Activated gamma-delta T cell (primary cell): ENCODE measurements at regions not wholly inside any gene's neighbourhood (a gene's known extent, or its start where the extent isn't known, plus 50 kb on each side); places are given as distances from the start of the nearest gene placed in this dataset.
"Not testable (repeated sequence)": the region's sequence is repeated elsewhere in the genome, so short reads cannot be mapped to it uniquely, and the experiment has no call there.

Experiments
- DNase-seq: peaks from one replicate; lab custom pipeline; 2025; lab: John Stamatoyannopoulos, UW

DNA sequence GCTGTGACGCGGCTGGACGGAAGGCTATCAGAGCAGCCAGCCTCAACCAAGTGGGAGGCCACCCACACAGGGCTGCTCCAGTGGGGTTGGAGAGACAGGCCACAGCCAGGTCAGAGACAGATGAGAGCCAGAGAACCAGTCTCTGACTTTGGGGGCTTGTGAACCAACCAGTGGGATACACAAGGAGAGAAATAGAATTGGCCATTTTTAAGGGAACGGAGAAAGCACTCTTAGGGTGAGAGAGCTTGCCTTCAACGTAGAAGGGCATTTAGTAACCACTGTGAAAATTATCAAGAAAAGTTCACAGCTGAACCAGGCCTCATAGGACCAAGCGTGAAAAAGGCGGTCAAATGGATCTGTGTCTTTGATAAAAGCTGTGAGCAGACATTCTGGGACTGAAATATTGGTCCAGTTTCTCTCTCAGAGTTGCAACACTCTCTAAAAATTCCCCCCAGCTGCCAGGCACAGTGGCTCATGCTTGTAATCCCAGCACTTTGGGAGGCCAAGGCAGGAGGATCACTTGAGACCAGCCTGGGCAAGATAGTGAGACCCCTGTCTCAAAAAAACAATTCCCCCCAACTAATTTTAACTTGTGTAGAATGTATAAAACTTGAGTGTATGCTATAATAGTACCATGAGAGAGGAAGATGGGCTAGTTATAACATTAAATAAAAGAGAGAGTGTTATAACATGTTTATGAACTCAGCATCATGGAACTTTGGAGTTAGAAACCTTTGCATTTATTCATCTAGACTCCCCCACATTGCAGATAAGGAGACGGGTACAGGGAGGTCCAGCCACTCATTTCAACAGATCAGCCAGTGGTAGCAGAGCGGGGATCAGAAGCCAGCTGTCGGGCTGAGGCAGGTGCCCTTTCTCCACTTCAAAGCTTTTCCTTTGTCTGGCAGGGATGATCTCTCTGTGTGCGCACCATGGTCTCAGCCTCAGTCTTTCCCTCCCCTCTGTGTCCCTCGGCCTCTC lies 132.2 kb downstream of the NPIPB11 start:
- DNase-seq, result not testable (repeated sequence)

DNA sequence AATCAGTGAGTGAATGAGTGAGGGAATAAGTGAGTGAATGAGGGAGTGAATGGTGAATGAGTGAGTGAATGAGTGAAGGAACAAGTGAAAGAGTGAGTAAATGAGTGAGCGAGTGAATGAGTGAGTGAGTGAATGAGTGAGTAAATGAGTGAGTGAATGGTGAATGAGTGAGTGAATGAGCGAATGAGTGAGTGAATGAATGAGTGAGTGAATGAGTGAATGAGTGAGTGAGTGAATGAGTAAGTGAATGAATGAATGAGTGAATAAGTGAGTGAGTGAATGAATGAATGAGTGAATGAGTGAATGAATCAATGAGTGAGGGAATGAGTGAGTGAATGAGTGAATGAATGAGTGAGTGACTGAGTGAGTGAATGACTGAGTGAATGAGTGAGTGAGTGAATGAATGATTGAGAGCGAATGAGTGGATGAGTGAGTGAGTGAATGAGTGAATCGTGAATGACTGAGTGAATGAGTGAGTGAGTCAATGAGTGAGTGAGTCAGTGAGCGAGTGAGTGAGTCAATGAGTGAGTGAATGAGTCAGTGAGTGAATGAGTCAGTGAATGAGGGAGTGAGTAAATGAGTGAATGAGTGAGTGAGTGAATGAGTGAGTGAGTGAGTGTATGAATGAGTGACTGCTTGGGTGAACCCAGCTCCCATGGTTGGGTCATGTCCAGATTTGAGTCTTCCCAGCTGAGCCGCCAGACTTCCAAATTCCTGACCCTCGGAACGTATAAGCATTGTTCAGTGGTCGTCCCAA lies 133.0 kb downstream of the NPIPB11 start:
- DNase-seq, result not testable (repeated sequence)

DNA sequence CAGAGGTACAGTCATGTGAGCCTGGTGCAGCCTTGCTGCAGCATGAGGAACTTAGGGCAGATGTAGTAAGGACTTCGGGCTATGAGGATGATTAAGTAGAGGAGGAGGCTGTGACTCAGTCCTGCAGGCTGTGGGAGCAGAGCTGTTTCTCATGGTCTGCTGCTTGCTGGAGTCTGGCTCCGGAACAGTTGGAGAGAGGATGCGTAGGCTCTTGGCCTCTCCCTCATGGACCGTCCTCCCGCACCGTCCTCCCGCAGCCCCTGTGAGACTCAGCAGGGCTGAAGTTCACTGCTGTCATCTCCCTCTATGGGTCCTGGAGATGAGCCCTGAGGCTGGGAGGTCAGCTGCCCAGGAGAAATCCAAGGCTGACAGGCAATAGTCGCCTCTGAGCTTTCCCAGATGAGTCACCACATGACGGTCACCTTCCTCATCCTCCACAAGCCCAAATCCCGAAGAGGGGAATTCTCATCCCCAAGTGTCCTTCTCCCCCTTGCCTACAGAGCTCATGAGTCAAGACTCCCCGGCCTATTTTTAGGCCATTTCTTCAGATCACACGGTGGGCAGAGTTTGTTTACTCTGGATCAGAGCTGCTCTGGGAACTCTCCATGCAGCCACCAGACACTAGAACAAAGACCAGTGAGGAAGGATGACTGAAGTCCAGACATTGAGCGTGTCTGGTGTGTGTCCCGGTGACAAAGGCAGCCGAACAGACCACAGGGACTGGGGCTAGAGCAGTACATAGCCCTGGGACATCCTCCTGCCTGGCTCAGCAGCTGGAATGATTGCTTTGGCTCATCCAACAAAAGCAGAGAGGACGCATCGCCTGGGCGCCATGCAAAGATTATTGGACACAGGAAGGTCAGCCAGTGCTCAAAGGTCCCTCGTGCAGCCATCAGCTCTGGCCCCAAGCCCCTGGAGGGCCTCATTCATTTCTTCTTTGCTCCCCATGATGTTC lies 134.5 kb downstream of the NPIPB11 start:
- not testable (repeated sequence) for DNase-seq

DNA sequence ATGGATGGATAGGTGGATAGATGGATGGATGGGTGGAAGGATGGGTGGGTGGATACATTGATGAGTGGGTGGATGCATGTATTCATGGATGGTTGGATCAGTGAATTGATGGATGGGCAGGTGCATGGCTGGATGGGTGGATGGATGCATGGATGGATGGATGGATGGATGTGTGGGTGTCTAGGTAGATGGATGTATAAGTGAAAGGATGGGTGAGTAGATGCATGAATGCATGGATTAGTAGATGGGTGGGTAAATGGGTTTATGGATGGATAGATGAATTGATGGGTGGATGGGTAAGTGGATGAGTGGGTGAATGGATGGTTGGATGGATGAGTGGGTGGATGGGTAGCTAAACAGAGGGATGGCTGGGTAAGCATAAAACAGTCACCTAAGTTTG lies 135.6 kb downstream of the NPIPB11 start:
- DNase-seq, result not testable (repeated sequence)

DNA sequence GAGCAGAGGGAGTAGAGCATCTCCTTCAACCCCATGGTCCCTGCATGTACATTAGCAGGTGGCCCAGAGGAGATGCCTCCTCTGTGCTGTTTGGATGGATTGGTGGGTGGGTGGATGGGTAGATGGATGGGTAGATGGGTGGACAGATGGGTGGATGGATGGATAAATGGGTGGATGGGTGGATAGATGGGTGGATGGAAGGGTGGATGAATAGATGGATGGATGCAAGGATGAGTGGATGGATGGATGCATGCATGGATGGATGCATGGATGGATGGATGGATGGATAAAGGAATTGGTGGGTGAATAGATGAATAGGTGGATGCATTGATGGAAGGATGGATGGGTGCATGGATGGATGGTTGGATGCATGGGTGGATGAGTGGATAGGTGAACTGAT lies 136.5 kb downstream of the NPIPB11 start:
- not testable (repeated sequence) for DNase-seq

DNA sequence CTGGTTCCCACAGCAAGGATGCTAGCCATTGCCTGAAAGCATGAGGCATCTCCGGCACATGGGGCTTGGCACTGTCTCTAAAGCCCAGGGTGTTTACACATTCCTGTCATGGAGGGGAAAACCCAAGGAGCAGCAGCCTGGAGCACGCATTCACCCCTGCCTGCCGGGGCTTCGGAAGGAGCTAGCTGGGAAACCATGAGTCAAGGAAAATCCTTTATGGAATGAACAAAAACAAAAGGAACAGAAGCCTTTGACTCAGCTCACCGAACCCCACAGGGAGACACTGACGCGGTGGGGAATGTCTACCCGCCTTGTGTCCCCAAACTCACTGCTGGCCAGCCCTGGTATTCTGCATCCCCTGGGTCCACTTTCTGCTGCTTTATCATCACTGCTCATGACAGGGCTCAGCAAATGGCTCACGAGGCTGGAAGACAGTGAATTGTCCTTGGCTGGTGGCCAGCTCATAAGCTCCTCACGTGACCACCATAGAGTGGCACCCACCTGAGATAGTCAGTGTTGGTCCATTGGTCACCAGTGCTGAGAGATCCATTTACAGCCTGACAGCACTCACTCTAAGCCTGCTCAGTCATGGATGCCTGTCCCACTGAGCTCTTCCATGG lies 137.2 kb downstream of the NPIPB11 start:
- DNase-seq, result not testable (repeated sequence)

DNA sequence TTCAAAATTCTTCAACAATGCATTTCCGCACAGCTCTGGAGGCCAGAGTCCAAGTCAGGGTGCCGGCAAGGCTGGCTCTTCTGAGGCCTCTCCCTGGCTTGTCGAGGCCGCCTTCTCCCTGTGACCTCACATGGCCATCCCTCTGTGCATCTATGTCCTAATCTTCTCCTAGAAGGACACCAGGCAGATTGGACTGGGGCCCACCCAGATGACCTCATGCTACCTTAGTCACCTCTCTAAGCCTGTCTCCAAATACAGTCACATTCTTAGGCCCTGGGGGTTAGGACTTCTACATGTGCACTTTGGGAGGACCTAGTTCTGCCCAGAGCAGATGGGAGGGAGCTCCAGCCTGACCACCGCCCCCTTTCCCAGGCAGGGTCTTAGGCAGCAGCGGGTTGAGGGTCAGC lies 137.7 kb downstream of the NPIPB11 start:
- DNase-seq, result not testable (repeated sequence)

DNA sequence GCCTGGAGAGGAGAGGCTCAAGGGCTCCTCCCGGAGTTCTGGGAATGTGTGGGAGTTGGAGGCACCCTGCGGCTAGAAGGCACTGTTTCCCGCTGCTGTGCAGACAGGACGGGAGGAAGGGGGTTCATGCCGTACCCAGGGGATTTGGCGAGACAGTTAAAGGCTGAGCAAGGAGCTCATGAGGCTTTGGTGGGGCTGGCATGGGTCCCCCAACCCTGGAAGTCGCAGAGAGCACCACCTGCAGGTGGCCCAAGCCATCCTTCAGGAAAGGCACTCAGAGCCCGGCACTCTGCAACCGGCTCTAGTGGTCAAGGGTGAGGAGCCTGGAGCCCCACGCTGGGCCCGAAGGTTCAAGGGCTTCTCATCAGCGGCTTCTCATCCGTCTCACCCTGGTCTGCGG lies 138.2 kb downstream of the NPIPB11 start:
- DNase-seq, result not testable (repeated sequence)

DNA sequence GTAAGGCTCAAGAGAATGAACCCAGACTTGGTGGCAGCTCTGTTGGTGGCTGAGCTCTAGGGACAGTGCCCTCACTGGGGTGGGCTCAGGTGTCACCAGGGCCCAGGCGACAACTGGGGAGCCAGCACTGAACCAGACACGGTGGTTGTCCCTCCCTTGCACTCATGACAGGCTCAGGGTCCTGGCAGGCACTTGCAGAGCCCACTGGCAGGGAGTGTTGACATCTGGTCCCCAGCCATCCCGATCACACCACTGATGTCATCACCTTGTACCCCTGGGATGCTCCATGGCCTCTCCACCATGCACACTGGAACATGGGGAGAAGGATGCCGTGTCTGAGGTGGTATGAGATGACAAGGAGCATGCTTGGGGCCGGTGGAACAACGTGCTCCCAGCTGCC lies 138.6 kb downstream of the NPIPB11 start:
- not testable (repeated sequence) for DNase-seq

DNA sequence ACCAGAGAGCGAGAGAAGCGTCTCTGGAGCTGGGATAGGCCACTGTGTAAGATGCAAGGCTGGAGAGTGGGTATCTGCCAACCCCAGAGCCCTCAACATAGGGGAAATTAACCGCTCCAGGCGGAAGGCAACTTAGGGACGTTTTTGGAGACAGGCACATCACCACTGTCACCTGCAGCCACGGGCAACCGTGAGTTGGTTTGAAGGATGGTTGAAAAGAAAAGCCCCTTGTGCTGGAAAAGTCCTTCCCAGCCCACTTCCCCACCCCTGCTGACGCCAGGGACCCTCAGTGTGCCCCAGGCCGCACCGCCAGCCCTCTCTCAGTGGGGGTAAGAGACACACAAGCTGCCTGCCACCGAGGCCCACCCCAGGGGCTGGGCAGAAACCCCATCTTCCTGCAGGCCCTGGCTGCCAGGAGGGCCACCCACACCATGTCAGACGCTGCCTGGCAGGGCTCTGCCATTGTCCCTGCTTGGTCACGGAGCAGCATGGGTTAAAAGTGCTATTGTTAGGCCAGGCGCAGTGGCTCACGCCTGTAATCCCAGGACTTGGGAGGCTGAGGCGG lies 139.4 kb downstream of the NPIPB11 start:
- DNase-seq, result not testable (repeated sequence)

DNA sequence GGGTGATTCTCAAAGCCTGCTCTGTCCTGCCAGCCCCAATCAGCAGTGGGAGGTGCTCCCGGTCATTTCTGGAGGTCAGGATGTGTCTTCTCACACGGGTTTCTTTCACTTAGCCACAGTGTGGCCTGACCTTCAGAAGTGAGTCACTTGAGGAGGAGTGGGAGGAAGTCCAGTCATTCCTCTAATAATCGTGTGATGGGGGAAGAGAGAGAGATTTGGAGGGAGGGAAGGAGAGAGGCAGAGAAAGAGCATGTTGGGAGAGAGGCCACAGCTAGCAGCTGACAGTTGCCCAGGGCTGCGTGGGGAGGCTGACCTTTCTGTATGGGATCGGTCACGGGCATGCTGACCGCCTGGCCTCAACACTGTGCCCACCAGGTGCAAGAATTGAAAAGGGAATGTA lies 139.9 kb downstream of the NPIPB11 start:
- not testable (repeated sequence) for DNase-seq

DNA sequence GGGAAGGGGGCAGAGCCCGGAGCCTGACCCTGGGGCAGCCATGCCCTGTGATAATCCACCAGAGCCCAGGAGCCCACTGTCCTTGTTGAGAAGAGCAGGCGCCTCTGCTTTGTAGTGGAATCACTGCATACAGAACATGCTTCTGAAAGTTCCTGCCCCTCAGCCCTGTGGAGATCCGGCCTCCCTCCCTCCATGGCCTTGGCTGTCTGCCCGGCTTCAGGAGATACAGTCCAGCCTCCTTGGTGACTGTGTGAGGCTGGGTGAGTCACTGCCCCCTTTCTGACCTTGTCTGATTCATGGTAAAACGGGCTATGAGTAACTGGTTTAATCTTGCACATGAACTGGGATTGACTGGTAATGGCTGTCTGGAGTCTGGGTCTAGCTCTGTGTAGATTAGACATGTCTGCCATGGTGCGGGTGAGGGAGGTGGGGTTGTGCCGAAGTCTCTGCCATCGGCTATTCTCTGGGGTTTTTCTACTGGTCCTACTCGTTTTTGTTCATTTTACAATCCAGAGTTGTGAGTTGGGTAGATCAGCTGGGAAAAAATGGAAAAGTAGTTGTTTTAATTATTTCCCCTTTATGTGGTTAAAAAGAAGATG lies 141.2 kb downstream of the NPIPB11 start:
- DNase-seq, result not testable (repeated sequence)

DNA sequence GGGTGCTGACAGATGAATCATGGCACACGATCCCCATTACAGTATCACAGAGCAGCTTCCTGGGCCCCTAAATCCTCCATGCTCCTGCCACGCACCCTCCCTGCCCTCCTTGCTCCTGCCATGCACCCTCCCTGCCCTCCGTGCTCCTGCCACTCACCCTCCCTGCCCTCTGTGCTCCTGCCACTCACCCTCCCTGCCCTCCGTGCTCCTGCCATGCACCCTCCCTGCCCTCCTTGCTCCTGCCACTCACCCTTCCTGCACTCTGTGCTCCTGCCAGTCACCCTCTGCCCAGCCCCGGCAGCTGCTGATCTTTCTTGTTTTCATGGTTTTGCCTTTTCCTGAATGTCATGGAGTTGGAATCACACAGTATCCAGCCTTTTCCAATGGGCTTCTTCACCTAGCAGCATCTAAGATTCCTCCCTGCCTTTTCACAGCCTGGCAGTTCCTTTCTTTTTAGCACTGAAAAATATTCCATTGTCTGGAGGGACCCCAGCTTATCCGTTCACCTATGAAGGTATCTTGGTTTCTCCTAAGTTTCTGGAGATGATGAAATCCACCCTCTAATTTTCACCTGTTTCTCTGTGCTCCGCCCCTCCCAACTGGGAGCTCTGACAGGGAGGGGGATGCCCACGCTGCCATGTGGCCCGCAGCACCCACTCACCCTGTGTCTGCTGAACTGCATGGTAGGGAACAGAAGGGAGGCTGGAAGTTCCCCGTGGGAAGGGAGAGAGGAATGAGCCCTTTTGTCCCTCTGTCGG lies 142.3 kb downstream of the NPIPB11 start:
- not testable (repeated sequence) for DNase-seq

DNA sequence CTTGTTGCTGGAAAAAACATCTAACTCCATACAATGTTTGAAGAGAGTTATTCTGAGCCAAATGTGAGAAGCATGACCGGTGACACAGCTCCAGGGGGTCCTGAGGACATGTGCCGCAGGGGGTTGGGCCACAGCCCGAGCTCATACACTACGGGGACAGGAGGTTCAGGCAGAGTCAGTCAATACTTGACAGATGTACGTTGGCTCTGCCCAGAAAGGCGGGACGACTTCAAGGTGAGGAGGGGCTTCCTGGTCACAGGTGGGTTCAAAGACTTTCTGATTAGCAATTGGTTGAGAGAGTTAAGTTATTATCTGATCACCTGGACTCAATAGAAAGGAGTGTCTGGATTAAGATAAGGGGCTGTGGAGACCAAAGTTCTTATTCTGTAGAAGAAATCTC lies 143.8 kb downstream of the NPIPB11 start:
- DNase-seq, result not testable (repeated sequence)

DNA sequence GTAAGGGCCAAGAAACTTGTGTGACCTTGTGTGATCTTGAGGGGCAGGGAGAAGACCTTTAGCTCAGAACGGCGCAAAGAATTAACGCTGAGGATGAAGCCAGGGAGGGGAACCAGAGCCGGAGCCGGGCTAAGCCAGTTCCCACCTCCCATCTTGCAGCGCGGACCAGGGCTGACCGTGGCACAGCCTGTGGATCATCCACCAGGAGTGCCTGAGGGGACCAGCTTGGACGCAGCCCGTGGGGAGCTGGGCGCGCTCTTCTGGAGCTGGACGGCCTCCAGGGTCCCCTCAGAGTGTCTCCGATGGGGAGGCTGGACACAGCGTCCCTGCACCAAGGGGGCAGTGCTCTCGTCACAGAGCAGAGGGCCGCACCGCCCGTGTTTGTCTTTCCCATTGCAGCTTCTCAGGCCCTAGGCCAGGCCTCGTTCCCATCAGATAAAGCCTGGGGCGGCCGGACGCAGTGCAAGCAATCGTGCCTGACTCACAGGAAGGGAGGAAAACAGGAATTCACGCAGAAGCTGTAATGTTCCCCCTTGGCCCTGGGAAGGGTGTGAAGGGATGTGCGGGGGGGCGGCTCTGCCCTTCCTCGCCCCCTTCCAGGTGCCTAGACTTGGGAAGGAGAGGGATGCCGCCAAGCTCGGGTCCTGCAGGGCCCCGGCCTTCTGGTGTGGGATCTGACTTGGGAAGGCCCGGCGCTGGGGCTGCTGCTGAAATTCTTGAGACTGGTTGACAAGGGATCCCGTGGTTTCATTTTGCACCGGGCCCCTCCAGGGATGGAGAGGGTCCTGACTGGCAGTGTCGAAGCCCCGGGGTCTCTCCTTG lies 144.9 kb downstream of the NPIPB11 start:
- not testable (repeated sequence) for DNase-seq

DNA sequence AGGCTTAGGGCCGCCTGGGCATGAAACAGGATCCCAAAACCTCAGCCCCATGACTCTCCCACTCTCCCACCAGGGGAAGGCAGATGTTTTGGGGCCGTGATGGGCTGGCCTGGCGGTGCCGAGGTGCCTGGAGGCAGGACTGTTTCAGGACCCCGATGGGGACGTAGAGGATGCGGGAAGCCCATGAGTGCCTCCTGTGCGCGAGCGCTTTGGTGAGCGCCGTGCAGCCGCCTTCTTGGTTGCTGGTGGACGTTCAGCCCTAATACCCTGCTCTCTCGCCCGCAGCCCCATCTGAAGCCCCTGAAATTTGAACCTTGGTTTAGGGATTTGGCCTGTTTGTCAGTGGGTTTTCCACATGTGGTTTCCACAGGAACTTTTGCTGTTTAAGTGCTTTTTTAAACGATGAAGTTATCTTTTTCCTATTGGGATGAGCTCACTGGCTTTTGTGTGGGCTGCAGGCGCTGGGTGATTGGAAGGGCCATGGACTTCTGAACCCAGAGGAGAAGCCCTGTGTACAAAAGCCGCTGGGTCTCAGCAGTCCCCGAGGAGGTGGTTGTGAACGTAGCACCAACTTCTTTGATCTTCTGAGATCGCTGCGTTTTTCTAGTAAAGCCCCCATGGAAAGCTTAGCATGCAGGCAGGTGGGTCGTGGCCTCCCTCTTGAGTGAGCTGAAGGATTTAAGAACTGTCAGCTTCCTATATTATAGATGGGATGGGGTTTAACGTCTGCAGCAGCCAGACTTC lies 145.7 kb downstream of the NPIPB11 start:
- not testable (repeated sequence) for DNase-seq

DNA sequence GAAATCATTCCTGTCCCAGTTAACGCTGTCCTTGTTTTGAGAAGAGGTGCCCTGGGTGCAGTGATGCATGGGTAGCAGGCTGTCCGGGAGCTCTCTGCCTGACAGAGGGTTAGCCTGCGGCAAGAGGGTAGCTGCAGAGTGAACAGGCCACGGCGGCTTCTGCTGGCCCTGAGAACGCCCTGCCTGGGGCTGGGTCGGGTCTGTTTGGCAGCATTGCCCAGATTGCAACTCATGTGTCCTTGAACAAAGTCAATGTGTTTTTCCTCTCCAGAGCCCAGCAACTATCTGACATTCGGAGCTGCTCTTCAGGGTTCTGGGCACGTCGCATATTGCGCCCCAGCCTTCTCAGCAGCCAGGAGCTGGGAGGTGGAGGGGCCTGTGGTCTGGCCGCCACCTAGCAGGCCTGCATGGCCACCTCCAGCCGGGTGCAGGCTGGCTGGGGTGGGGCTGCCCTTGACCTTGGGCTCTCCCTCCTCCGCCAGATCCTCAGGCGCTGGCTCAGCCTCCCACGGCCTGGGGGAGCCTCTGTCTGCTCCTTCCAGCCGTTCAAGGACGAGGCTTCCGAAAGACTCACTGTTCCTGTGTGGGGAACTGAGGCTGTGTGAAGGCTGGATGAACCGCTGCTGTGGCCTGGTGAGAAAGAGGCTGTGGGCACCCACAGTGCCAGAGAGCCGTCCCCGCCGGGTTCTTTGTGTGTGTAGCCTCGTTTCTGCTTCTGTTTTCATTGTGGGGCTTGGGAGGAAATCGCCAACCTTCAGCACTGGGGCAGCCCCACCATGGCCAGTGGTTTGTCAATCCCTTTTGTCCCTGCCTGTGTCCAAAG lies 146.7 kb downstream of the NPIPB11 start:
- not testable (repeated sequence) for DNase-seq
